ENCODE measurements at regions not wholly inside any gene's neighbourhood (a gene's known extent, or its start where the extent isn't known, plus 50 kb on each side); places are given as distances from the start of the nearest gene placed in this dataset.

DNA sequence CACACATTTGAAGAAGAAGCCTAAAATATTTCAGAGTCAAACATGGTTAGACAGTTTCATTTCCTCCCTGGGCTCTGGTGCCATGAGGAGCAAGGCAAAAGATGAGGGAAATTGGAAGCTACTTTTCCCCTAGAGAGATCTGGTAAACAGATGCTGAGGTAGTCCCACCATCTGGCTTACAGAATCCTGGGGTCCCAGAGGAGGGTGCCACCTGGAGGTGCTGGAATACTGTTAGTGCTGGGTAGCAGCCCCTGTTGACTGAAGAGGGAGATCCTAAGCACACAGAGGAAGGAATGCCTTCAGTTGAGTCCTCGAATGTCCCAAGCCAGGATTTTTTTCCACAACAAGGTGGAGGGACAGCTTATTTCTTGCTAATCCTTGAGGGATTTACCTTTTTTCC is 160.1 kb downstream of the FZD1 start:
- no peak for TF ChIP-seq CTCF (IDR thresholded peaks at IDR 0.05)
- TF ChIP-seq EP300 (IDR thresholded peaks at IDR 0.05): no peak

Data from suprapubic skin (tissue), 3 donors.